Breast epithelium (tissue), 4 donors: ENCODE measurements at regions not wholly inside any gene's neighbourhood (a gene's known extent, or its start where the extent isn't known, plus 50 kb on each side); places are given as distances from the start of the nearest gene placed in this dataset.

ENCODE experiments used
- DNase-seq, 2 donors: peaks; one replicate each; pipeline ENCODE4 v3.0.0-alpha.2; 2019; ENCODE audit warnings: low spot score in 2 of 2
- H3K27ac ChIP-seq, 2 donors: fragments of 200-600 bp; sonication (generic) in 1 of 2; one replicate each; pipeline ENCODE4 v1.5.1; 2016 to 2019; ENCODE audit warnings: mild to moderate bottlenecking in 1 of 2
- H3K27me3 ChIP-seq, 2 donors: fragments of 200-600 bp; sonication (generic) in 1 of 2; one replicate each; pipeline versions ENCODE4 v1.5.1 to v1.6.0; 2017 to 2019; ENCODE audit warnings: control low read depth in 1 of 2, mild to moderate bottlenecking in 1 of 2
- H3K36me3 ChIP-seq: fragments of 200-600 bp; one replicate; pipeline ENCODE4 v1.5.1; 2019
- H3K4me1 ChIP-seq, 2 donors: fragments of 200-600 bp; sonication (generic); one replicate each; pipeline ENCODE4 v1.5.1; 2016 to 2019; ENCODE audit warnings: control low read depth in 1 of 2
- H3K4me3 ChIP-seq, 3 donors: fragments of 200-600 bp; sonication (generic); 1 replicate in 2 of 3; 2 replicates in 1 of 3; pipeline ENCODE4 v1.5.1; 2016 to 2019; ENCODE audit warnings: mild to moderate bottlenecking in 3 of 3, moderate library complexity in 2 of 3
- H3K9me3 ChIP-seq, 2 donors: fragments of 200-600 bp; sonication (generic) in 1 of 2; one replicate each; pipeline ENCODE4 v1.5.1; 2016 to 2019; ENCODE audit warnings: control low read depth in 1 of 2
- POLR2A ChIP-seq: fragments of 450-650 bp; IDR thresholded peaks from one replicate; pipeline ENCODE4 v1.6.1; 2016; ENCODE audit warnings: antibody characterized with exemption, mild to moderate bottlenecking, moderate library complexity
- POLR2AphosphoS5 ChIP-seq, 3 donors: sonication (generic); formaldehyde crosslinking; IDR thresholded peaks; one replicate each; pipeline ENCODE4 v1.6.1; 2017; ENCODE audit warnings: antibody characterized with exemption in 3 of 3
- intact Hi-C: fragments of 100-400 bp; cut with DNase I; formaldehyde crosslinking; loops from one replicate; pipeline ENCODE4 v1.15.1; 2023; ENCODE audit warnings: low total_unique reads
- TF ChIP-seq, protein P1 (sequence below), 3 donors: fragments of 450-650 bp; IDR thresholded peaks; one replicate each; pipeline ENCODE4 v1.5.1; 2016 to 2017; ENCODE audit warnings: antibody characterized with exemption in 3 of 3, mild to moderate bottlenecking in 3 of 3, moderate library complexity in 3 of 3

DNA sequence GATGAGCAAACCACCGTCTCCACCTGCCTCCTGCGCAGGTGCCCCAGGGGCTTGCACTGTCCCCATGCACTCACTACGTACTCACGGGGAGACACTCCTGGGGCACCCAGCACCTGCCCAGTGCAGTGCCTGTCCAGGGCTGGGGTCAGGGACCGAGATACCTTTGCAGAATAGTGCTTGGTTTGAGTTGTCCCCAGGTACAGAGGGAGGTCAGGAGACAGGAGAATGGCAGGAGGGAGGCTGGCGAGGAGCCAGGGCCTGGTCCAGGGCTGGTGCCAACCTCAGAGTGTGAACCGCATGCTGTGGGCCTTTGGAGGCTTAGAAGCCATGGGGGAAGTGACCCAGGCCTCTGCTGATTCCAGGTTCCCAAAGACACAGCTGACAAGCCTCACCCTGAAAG, 110.1 kb upstream of the GPR26 start:
- TF ChIP-seq POLR2AphosphoS5 (IDR thresholded peaks at IDR 0.05) (no peak), POLR2A (no peak)
- TF ChIP-seq, protein P1, sequence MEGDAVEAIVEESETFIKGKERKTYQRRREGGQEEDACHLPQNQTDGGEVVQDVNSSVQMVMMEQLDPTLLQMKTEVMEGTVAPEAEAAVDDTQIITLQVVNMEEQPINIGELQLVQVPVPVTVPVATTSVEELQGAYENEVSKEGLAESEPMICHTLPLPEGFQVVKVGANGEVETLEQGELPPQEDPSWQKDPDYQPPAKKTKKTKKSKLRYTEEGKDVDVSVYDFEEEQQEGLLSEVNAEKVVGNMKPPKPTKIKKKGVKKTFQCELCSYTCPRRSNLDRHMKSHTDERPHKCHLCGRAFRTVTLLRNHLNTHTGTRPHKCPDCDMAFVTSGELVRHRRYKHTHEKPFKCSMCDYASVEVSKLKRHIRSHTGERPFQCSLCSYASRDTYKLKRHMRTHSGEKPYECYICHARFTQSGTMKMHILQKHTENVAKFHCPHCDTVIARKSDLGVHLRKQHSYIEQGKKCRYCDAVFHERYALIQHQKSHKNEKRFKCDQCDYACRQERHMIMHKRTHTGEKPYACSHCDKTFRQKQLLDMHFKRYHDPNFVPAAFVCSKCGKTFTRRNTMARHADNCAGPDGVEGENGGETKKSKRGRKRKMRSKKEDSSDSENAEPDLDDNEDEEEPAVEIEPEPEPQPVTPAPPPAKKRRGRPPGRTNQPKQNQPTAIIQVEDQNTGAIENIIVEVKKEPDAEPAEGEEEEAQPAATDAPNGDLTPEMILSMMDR (IDR thresholded peaks at IDR 0.05): no peak
- intact Hi-C loops: loop anchor here (10.0 kb wide), 1 partner anchor 421 kb away; the partner anchor contains the start of gene HMX3
- H3K9me3 ChIP-seq: no peaks in the 10 kb centered on the region
- DNase-seq: peak in 1 of 2 donors; percentile 35
- H3K27me3 ChIP-seq: peaks cover 0 to 37% of the 10 kb centered on the region in 2 donors
- H3K27ac ChIP-seq: no peak overlapping the region
- H3K4me1 ChIP-seq: no peaks in the 10 kb centered on the region
- H3K4me3 ChIP-seq: no peak overlapping the region
- no peaks in the 10 kb centered on the region for H3K36me3 ChIP-seq

DNA sequence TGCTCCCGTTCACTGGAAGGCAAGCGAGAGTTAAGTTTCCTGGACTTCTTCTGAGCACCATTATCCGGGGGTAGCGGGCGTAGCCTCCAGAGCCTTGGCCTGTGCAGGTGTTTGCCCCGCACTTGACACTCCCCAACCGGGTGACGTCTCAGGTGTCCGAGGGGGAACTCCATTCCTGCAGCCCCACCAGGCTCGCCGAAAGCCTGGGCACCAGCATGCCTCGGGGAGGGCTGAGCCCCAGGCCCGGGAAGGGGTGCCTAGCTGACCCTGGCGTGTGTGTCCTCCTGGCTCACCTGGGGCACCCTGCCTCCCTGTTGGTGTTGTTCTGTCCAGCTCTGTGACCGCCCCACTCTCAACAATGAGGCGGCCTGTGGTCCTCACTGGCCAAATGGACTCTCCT, 109.4 kb upstream of the GPR26 start:
- DNase-seq: no peak
- Histone ChIP-seq H3K9me3 (no peaks in the 10 kb centered on the region), H3K4me1 (no peaks in the 10 kb centered on the region), H3K27me3 (peaks cover 0 to 34% of the 10 kb centered on the region in 2 donors), H3K4me3 (no peak overlapping the region), H3K27ac (no peak overlapping the region), H3K36me3 (no peaks in the 10 kb centered on the region)
- no peak for TF ChIP-seq POLR2AphosphoS5 (IDR thresholded peaks at IDR 0.05)
- TF ChIP-seq, protein P1 (IDR thresholded peaks at IDR 0.05): no peak
- TF ChIP-seq POLR2A: no peak
- intact Hi-C loops: loop anchor here (10.0 kb wide), 1 partner anchor 422 kb away; the partner anchor contains the start of gene HMX3

GRCh38 chr10:123557366-123558108, 108.6 kb upstream of the GPR26 start:
- TF ChIP-seq, protein P1 (IDR thresholded peaks at IDR 0.05): no peak
- TF ChIP-seq POLR2AphosphoS5 (IDR thresholded peaks at IDR 0.05) (no peak), POLR2A (no peak)
- no peaks in the 10 kb centered on the region for H3K36me3 ChIP-seq
- DNase-seq: no peak
- H3K4me1 ChIP-seq: no peaks in the 10 kb centered on the region
- peaks cover 0 to 30% of the 10 kb centered on the region in 2 donors for H3K27me3 ChIP-seq
- H3K27ac ChIP-seq: no peak overlapping the region
- intact Hi-C loops: loop anchor here (10.0 kb wide), 1 partner anchor 423 kb away; the partner anchor contains the start of gene HMX3
- no peaks in the 10 kb centered on the region for H3K9me3 ChIP-seq
- H3K4me3 ChIP-seq: no peak overlapping the region

GRCh38 chr10:123558651-123559050, 107.5 kb upstream of the GPR26 start:
- Histone ChIP-seq H3K9me3 (no peaks in the 10 kb centered on the region), H3K27me3 (peaks cover 0 to 20% of the 10 kb centered on the region in 2 donors), H3K4me3 (no peak overlapping the region), H3K36me3 (no peaks in the 10 kb centered on the region), H3K4me1 (no peaks in the 10 kb centered on the region), H3K27ac (no peak overlapping the region)
- TF ChIP-seq POLR2AphosphoS5 (IDR thresholded peaks at IDR 0.05): no peak
- TF ChIP-seq, protein P1 (IDR thresholded peaks at IDR 0.05): no peak
- no peak for TF ChIP-seq POLR2A
- intact Hi-C loops: loop anchor here (10.0 kb wide), 1 partner anchor 424 kb away; the partner anchor contains the start of gene HMX3
- peak in 1 of 2 donors; percentile 37 for DNase-seq
